Heart left ventricle (tissue), 13 donors: ENCODE measurements at regions not wholly inside any gene's neighbourhood (a gene's known extent, or its start where the extent isn't known, plus 50 kb on each side); places are given as distances from the start of the nearest gene placed in this dataset.

Experiments used
- POLR2A ChIP-seq, 2 donors: fragments of 450-650 bp; IDR thresholded peaks; one replicate each; pipeline ENCODE4 v1.6.1; 2017; ENCODE audit warnings: antibody characterized with exemption in 2 of 2, mild to moderate bottlenecking in 2 of 2, moderate library complexity in 2 of 2
- TF ChIP-seq, protein P1 (sequence below), 12 donors: fragments of 200-600 bp; sonication (generic) in 4 of 12; IDR thresholded peaks; one replicate each; pipeline versions ENCODE4 v1.5.0 to v1.8.0; 2018 to 2022; ENCODE audit warnings: antibody characterized with exemption in 12 of 12, mild to moderate bottlenecking in 5 of 12
- donor health status: ischemic (EF 13 %, LVEDD 7.1; RV severe dilation, severe dysfunction).
- donor health status: DM: no; HTN: yes; CAD: no.
- donor health status: DM: no; HTN: no; CAD: no.
- donor health status: ischemic (EF 25% LVEDD 6.9; RV normal size, moderate dysfunction).
- donor health status: ischemic (EF 25% LVEDD 5.7; RV mildly dilated, moderate dysfunction).
- donor health status: ischemic (EF 35%, LVEDD 5.7; RV mildly dilated, moderate dysfunction).
- donor health status: nonischemic (EF 11% LVEDD 7.7; RV severe dilation, severe dysfunction).
- donor health status: DM: yes; HTN: yes; CAD: no.
- donor health status: PGD.
- donor health status: ischemic (EF 29% LVEDD 5.4; RV normal size, mild dysfunction).
- donor health status: nonischemic (EF 23%, LVEDD 6.1; RV moderate dilation, normal function).

DNA sequence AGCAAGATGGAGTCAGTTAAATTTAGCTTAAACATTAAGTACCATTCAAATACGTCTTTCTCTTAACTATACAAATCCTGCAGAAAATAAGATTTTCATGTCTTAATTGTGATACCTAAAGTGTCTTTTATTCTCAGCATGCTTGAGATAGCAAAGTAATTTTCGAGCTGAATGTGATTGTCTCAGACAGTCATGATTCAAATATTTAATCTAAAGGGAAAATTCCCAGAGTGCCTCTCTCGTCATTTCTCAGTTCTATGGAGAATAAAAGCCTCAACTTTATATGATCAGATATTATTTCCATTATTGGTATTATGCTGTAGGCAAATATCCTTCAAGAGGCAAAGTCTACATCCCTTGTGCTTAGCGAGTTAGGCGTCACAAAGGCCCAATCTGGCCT lies 589.9 kb downstream of the TAFA4 start:
- no peak for TF ChIP-seq POLR2A (IDR thresholded peaks at IDR 0.05)
- TF ChIP-seq, protein P1, sequence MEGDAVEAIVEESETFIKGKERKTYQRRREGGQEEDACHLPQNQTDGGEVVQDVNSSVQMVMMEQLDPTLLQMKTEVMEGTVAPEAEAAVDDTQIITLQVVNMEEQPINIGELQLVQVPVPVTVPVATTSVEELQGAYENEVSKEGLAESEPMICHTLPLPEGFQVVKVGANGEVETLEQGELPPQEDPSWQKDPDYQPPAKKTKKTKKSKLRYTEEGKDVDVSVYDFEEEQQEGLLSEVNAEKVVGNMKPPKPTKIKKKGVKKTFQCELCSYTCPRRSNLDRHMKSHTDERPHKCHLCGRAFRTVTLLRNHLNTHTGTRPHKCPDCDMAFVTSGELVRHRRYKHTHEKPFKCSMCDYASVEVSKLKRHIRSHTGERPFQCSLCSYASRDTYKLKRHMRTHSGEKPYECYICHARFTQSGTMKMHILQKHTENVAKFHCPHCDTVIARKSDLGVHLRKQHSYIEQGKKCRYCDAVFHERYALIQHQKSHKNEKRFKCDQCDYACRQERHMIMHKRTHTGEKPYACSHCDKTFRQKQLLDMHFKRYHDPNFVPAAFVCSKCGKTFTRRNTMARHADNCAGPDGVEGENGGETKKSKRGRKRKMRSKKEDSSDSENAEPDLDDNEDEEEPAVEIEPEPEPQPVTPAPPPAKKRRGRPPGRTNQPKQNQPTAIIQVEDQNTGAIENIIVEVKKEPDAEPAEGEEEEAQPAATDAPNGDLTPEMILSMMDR (IDR thresholded peaks at IDR 0.05), result no peak
